Calu3 (cell line): ENCODE measurements at regions not wholly inside any gene's neighbourhood (a gene's known extent, or its start where the extent isn't known, plus 50 kb on each side); places are given as distances from the start of the nearest gene placed in this dataset.

Experiments
- BruUV-seq: library from RNA; stranded (reverse); fragments of 400-500 nt; replicated peaks from 2 replicates; lab custom pipeline; 2021; lab: Mats Ljungman, UMichigan
- CTCF ChIA-PET: fragments of 300-600 bp; sonication (Branson Sonifier 250); formaldehyde crosslinking; loops from one replicate; lab custom pipeline; 2022; ENCODE audit warnings: antibody characterized with exemption; lab: Charles Lee
- DNase-seq: peaks from one replicate; pipeline ENCODE4 v3.0.0; 2022
- H3K27ac Mint-ChIP-seq: one replicate; pipeline ENCODE4 v1.8.0; 2022; ENCODE audit warnings: mixed read lengths; ENCODE audit not compliant: unreplicated experiment
- H3K27me3 Mint-ChIP-seq: one replicate; pipeline ENCODE4 v1.8.0; 2022; ENCODE audit warnings: mixed read lengths; ENCODE audit not compliant: unreplicated experiment
- H3K36me3 Mint-ChIP-seq: one replicate; pipeline ENCODE4 v1.8.0; 2022; ENCODE audit warnings: mild to moderate bottlenecking, moderate library complexity, mixed read lengths; ENCODE audit not compliant: insufficient read depth, unreplicated experiment
- H3K4me1 Mint-ChIP-seq: one replicate; pipeline ENCODE4 v1.8.0; 2022; ENCODE audit warnings: mild to moderate bottlenecking, low read depth, mixed read lengths; ENCODE audit not compliant: unreplicated experiment
- H3K4me3 Mint-ChIP-seq: one replicate; pipeline ENCODE4 v1.8.0; 2022; ENCODE audit warnings: mild to moderate bottlenecking, low read depth, moderate library complexity, mixed read lengths; ENCODE audit not compliant: unreplicated experiment
- H3K9me3 Mint-ChIP-seq: one replicate; pipeline ENCODE4 v1.8.0; 2022; ENCODE audit warnings: low read depth, mixed read lengths; ENCODE audit not compliant: unreplicated experiment
- intact Hi-C: fragments of 100-400 bp; cut with micrococcal nuclease; formaldehyde crosslinking; loops from one replicate; pipeline ENCODE4 v1.10.0; 2022; ENCODE audit not compliant: unreplicated experiment
- TF ChIP-seq, protein P1 (sequence below): fragments of 200-600 bp; IDR thresholded peaks from one replicate; pipeline ENCODE4 v1.8.0; 2022; ENCODE audit warnings: antibody characterized with exemption; ENCODE audit not compliant: unreplicated experiment

DNA sequence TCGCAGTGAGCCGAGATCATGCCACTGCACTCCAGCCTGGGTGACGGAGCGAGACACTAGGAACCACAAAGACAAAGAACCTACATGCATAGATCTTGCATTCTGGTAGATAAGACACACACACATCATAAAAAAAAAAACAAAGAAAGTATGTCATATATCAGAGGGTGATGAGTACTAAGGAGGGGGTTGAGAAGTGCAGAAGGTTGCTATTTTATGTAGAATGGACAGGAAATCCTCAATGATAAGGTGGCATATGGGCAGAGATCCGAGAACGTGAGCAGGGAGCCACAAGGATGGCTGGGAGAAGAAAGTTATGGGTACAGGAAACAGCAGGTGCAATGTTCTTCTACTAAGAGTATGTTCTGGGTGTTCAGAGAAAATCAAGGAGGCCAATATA lies 118.8 kb downstream of the MEX3B start:
- intact Hi-C loops, result loop anchor here (10.0 kb wide), 1 partner anchor 258 kb away; no protein-coding TSS in a partner anchor
- TF ChIP-seq, protein P1, sequence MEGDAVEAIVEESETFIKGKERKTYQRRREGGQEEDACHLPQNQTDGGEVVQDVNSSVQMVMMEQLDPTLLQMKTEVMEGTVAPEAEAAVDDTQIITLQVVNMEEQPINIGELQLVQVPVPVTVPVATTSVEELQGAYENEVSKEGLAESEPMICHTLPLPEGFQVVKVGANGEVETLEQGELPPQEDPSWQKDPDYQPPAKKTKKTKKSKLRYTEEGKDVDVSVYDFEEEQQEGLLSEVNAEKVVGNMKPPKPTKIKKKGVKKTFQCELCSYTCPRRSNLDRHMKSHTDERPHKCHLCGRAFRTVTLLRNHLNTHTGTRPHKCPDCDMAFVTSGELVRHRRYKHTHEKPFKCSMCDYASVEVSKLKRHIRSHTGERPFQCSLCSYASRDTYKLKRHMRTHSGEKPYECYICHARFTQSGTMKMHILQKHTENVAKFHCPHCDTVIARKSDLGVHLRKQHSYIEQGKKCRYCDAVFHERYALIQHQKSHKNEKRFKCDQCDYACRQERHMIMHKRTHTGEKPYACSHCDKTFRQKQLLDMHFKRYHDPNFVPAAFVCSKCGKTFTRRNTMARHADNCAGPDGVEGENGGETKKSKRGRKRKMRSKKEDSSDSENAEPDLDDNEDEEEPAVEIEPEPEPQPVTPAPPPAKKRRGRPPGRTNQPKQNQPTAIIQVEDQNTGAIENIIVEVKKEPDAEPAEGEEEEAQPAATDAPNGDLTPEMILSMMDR, result no peak
- CTCF ChIA-PET, result interaction anchor here (1.3 kb wide), 1 partner anchor 14 kb away, joined by 3 read pairs; no protein-coding TSS in a partner anchor
- no peak for DNase-seq
- BruUV-seq, result no TSS peak
- Mint-ChIP-seq H3K4me1 (no peaks in the 10 kb centered on the region), H3K36me3 (no peaks in the 10 kb centered on the region), H3K9me3 (peaks cover 6% of the 10 kb centered on the region), H3K4me3 (no peak overlapping the region), H3K27me3 (no peaks in the 10 kb centered on the region), H3K27ac (no peak overlapping the region)

DNA sequence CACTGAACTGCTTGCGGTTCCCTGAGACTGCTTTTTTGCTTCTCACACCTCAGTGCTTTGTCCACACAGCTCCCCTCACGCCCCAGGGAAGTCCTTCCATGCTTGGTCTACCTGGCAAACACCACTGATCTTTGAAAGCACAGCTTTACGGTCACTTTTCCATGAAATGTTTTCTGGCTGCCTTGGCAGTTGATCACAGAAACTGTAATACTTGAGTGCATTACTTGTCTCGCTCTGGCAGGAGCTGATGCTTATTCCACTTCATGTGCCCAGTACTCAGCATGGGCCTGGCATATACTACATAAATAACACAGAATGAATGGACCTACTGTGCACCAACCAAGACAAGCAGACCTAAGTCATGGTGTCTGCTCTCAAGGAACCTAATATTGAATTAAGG lies 121.1 kb downstream of the MEX3B start:
- intact Hi-C loops, result loop anchor here (10.0 kb wide), 1 partner anchor 260 kb away; no protein-coding TSS in a partner anchor
- CTCF ChIA-PET, result no interaction called here
- Mint-ChIP-seq H3K4me1 (no peaks in the 10 kb centered on the region), H3K27ac (no peak overlapping the region), H3K4me3 (no peak overlapping the region), H3K27me3 (no peaks in the 10 kb centered on the region), H3K9me3 (peaks cover 6% of the 10 kb centered on the region), H3K36me3 (no peaks in the 10 kb centered on the region)
- TF ChIP-seq, protein P1, result no peak
- DNase-seq, result no peak
- BruUV-seq, result no TSS peak

DNA sequence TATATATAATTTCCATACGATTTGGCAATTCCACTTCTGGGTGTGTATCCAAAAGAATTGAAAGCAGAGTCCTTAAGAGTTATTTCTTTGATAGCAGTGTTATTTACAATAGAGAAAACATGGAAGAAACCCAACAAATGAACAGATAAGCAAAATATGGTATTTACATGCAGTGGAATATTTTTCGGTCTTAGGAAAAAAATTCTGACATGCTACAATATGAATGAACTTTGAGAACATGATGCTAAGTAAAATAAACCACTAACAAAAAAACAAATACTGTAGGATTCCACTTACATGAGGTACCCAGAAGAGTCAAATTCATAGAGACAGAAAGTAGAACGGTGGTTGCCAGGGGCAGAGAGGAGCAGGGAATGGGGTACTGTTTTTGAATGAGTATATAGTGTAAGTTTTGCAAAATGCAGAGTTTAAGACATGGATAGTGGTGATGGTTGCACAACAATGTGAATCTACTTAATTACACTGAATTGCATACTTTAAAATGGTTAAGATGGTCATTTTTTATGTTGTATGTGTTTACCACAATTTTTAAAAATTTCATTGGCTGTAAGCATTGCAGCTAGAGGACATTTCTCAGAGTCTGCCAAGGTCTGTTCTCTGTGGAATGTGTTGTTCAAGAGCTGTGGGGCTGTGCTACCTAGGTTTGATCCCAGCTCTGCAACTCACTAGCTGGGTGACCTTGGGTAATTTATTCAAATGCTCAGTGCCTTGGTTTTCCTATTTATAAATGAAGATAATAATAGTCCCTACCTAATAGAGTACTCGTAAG lies 122.1 kb downstream of the MEX3B start:
- peaks cover 9% of the 10 kb centered on the region for H3K9me3 Mint-ChIP-seq
- H3K27me3 Mint-ChIP-seq, result no peaks in the 10 kb centered on the region
- TF ChIP-seq, protein P1, result no peak
- CTCF ChIA-PET, result no interaction called here
- BruUV-seq, result no TSS peak
- no peak for DNase-seq
- no peak overlapping the region for H3K4me3 Mint-ChIP-seq
- intact Hi-C loops, result loop anchor here (10.0 kb wide), 1 partner anchor 261 kb away; no protein-coding TSS in a partner anchor
- H3K4me1 Mint-ChIP-seq, result no peaks in the 10 kb centered on the region
- H3K36me3 Mint-ChIP-seq, result no peaks in the 10 kb centered on the region
- no peak overlapping the region for H3K27ac Mint-ChIP-seq

DNA sequence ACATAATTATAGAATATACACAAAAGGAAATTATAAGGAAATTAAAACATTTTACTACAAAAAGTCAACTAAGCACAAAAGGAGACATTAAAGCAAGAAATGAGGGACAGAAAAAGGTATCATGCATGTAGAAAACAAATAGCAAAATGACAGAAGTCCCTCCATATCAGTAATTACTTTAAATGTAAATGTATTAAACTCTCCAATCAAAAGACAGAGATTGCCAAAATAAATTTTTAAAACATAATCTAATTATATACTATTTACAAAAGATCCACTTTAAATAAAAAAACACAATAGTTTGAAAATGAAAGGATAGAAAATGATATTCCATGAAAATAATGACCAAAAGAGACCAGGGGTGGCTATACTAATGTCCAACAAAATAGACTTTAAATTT lies 123.7 kb downstream of the MEX3B start:
- intact Hi-C loops, result loop anchor here (10.0 kb wide), 1 partner anchor 263 kb away; no protein-coding TSS in a partner anchor
- Mint-ChIP-seq H3K4me3 (no peak overlapping the region), H3K9me3 (peaks cover 13% of the 10 kb centered on the region), H3K4me1 (no peaks in the 10 kb centered on the region), H3K36me3 (no peaks in the 10 kb centered on the region), H3K27ac (no peak overlapping the region), H3K27me3 (no peaks in the 10 kb centered on the region)
- no TSS peak for BruUV-seq
- TF ChIP-seq, protein P1, result no peak
- no peak for DNase-seq
- CTCF ChIA-PET, result no interaction called here
